ENCODE measurements at regions not wholly inside any gene's neighbourhood (a gene's known extent, or its start where the extent isn't known, plus 50 kb on each side); places are given as distances from the start of the nearest gene placed in this dataset.

- DNase-seq (ENCODE audit: low read depth, low spot score) = no peak
Measured at GRCh38 chr20:60631585-60632287, 620.3 kb upstream of the CDH4 start.

GRCh38 chr20:60632391-60633262 is 619.4 kb upstream of the CDH4 start:
- no peak for DNase-seq (ENCODE audit: low read depth, low spot score)

- DNase-seq (ENCODE audit: low read depth, low spot score) = no peak
Measured at GRCh38 chr20:60634491-60635172, 617.4 kb upstream of the CDH4 start.

GRCh38 chr20:60636417-60636816 is 615.6 kb upstream of the CDH4 start:
- no peak for DNase-seq (ENCODE audit: low read depth, low spot score)

- DNase-seq (ENCODE audit: low read depth, low spot score) = no peak
Measured at GRCh38 chr20:60637801-60638200, 614.3 kb upstream of the CDH4 start.

GRCh38 chr20:60638430-60639098 is 613.5 kb upstream of the CDH4 start:
- DNase-seq (ENCODE audit: low read depth, low spot score) = no peak

GRCh38 chr20:60641879-60642447 is 610.1 kb upstream of the CDH4 start:
- no peak for DNase-seq (ENCODE audit: low read depth, low spot score)

- no peak for DNase-seq (ENCODE audit: low read depth, low spot score)
Measured at GRCh38 chr20:60642541-60642940, 609.5 kb upstream of the CDH4 start.

GRCh38 chr20:60648556-60648955 is 603.5 kb upstream of the CDH4 start:
- no peak for DNase-seq (ENCODE audit: low read depth, low spot score)

- no peak for DNase-seq (ENCODE audit: low read depth, low spot score)
Measured at GRCh38 chr20:60649541-60649940, 602.5 kb upstream of the CDH4 start.

GRCh38 chr20:60650087-60650486 is 602.0 kb upstream of the CDH4 start:
- no peak for DNase-seq (ENCODE audit: low read depth, low spot score)

- no peak for DNase-seq (ENCODE audit: low read depth, low spot score)
Measured at GRCh38 chr20:60652046-60652445, 600.0 kb upstream of the CDH4 start.

GRCh38 chr20:60652615-60653014 is 599.4 kb upstream of the CDH4 start:
- DNase-seq (ENCODE audit: low read depth, low spot score) = no peak

GRCh38 chr20:60653111-60653845 is 598.8 kb upstream of the CDH4 start:
- no peak for DNase-seq (ENCODE audit: low read depth, low spot score)

- DNase-seq (ENCODE audit: low read depth, low spot score) = no peak
Measured at GRCh38 chr20:60658681-60659080, 593.4 kb upstream of the CDH4 start.

- no peak for DNase-seq (ENCODE audit: low read depth, low spot score)
Measured at GRCh38 chr20:60659240-60659639, 592.8 kb upstream of the CDH4 start.

GRCh38 chr20:60662307-60662706 is 589.8 kb upstream of the CDH4 start:
- no peak for DNase-seq (ENCODE audit: low read depth, low spot score)

- no peak for DNase-seq (ENCODE audit: low read depth, low spot score)
Measured at GRCh38 chr20:60664106-60664505, 588.0 kb upstream of the CDH4 start.

GRCh38 chr20:60667641-60668040 is 584.4 kb upstream of the CDH4 start:
- no peak for DNase-seq (ENCODE audit: low read depth, low spot score)

GRCh38 chr20:60669211-60669610 is 582.9 kb upstream of the CDH4 start:
- DNase-seq (ENCODE audit: low read depth, low spot score) = no peak

- DNase-seq (ENCODE audit: low read depth, low spot score) = no peak
Measured at GRCh38 chr20:60676011-60676410, 576.0 kb upstream of the CDH4 start.
